ENCODE measurements at regions not wholly inside any gene's neighbourhood (a gene's known extent, or its start where the extent isn't known, plus 50 kb on each side); places are given as distances from the start of the nearest gene placed in this dataset.
"Not testable (repeated sequence)": the region's sequence is repeated elsewhere in the genome, so short reads cannot be mapped to it uniquely, and the experiment has no call there.

- H3K27ac ChIP-seq (ENCODE audit: low read length) = no peak overlapping the region
- no peaks in the 10 kb centered on the region for H3F3A ChIP-seq (ENCODE audit: low read length, unreplicated experiment)
- H3K27me3 ChIP-seq (ENCODE audit: low read length) = no peaks in the 10 kb centered on the region
- no peaks in the 10 kb centered on the region for H4K20me1 ChIP-seq (ENCODE audit: low read length)
- no peak overlapping the region for H3K9ac ChIP-seq (ENCODE audit: low read length)
- no peaks in the 10 kb centered on the region for H3K9me3 ChIP-seq (ENCODE audit: low read length)
- no peaks in the 10 kb centered on the region for H3K79me2 ChIP-seq (ENCODE audit: low read length)
- no TSS peak for BruUV-seq (replicated peaks)
- ChIA-PET CTCF (no interaction called here), POLR2A (ENCODE audit: unreplicated experiment) (no interaction called here)
- TF ChIP-seq, protein P1, sequence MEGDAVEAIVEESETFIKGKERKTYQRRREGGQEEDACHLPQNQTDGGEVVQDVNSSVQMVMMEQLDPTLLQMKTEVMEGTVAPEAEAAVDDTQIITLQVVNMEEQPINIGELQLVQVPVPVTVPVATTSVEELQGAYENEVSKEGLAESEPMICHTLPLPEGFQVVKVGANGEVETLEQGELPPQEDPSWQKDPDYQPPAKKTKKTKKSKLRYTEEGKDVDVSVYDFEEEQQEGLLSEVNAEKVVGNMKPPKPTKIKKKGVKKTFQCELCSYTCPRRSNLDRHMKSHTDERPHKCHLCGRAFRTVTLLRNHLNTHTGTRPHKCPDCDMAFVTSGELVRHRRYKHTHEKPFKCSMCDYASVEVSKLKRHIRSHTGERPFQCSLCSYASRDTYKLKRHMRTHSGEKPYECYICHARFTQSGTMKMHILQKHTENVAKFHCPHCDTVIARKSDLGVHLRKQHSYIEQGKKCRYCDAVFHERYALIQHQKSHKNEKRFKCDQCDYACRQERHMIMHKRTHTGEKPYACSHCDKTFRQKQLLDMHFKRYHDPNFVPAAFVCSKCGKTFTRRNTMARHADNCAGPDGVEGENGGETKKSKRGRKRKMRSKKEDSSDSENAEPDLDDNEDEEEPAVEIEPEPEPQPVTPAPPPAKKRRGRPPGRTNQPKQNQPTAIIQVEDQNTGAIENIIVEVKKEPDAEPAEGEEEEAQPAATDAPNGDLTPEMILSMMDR (conservative IDR thresholded peaks at IDR 0.05; ENCODE audit: low read depth, low read length) = no peak
- no peak for TF ChIP-seq EZH2phosphoT487 (IDR thresholded peaks at IDR 0.05; ENCODE audit: borderline replicate concordance, low read length)
- no peak for TF ChIP-seq EZH2 (IDR thresholded peaks at IDR 0.05; ENCODE audit: low read length, unreplicated experiment)
- peaks cover 9% of the 10 kb centered on the region; the same call in 1 of the 2 replicates for H3K4me1 ChIP-seq (ENCODE audit: insufficient read depth, low read length)
- H3K9me2 ChIP-seq (replicated peaks; ENCODE audit: low read length) = no peaks in the 10 kb centered on the region
- intact Hi-C loops (cut with micrococcal nuclease) = no loop called here
- no peaks in the 10 kb centered on the region for H3K36me3 ChIP-seq (ENCODE audit: low read depth, low read length)
- H3K4me3 ChIP-seq (ENCODE audit: low read length) = no peak overlapping the region
- DNase-seq (peak; percentile 19), ATAC-seq (peak; percentile 74)
- H3K4me2 ChIP-seq (ENCODE audit: low read length) = no peak overlapping the region
- H2AFZ ChIP-seq (ENCODE audit: low read length) = no peak overlapping the region
These were observed 199.1 kb upstream of the KCTD7 start for GRCh38 chr7:66429498-66430163.

DNA sequence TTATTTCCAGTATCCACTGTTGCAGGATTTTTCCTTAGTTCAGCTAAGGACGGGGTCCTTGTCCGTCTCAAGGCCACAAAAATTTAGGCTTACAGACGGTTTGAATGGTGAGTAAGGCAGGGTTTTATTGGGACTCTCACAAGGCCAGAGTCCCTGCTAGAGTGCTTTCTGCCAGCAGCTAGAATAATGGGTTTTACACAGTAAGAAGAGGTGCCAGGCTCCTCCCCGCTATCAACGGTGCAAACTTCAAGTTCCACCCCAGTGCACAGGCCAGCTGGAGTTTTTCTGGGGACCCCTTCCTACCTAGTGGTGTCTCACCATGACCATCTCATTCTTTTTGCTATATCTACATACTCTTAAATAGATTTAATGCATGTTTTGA lies 198.5 kb upstream of the KCTD7 start:
- CTCF ChIA-PET = no interaction called here
- ATAC-seq = peak; percentile 27; the same call in 1 of the 2 replicates
- H3K9me2 ChIP-seq (replicated peaks; ENCODE audit: low read length) = no peaks in the 10 kb centered on the region
- H4K20me1 ChIP-seq (ENCODE audit: low read length) = no peaks in the 10 kb centered on the region
- no peaks in the 10 kb centered on the region for H3K9me3 ChIP-seq (ENCODE audit: low read length)
- H3K9ac ChIP-seq (ENCODE audit: low read length) = no peak overlapping the region
- no peaks in the 10 kb centered on the region for H3F3A ChIP-seq (ENCODE audit: low read length, unreplicated experiment)
- POLR2A ChIA-PET (ENCODE audit: unreplicated experiment) = no interaction called here
- H3K4me1 ChIP-seq (ENCODE audit: insufficient read depth, low read length) = peaks cover 9% of the 10 kb centered on the region; the same call in 1 of the 2 replicates
- DNase-seq = no peak
- H3K4me2 ChIP-seq (ENCODE audit: low read length) = no peak overlapping the region
- intact Hi-C loops (cut with micrococcal nuclease) = no loop called here
- no peaks in the 10 kb centered on the region for H3K79me2 ChIP-seq (ENCODE audit: low read length)
- H3K4me3 ChIP-seq (ENCODE audit: low read length) = no peak overlapping the region
- no peaks in the 10 kb centered on the region for H3K36me3 ChIP-seq (ENCODE audit: low read depth, low read length)
- H3K27ac ChIP-seq (ENCODE audit: low read length) = no peak overlapping the region
- no peak for TF ChIP-seq EZH2 (IDR thresholded peaks at IDR 0.05; ENCODE audit: low read length, unreplicated experiment)
- TF ChIP-seq, protein P1 (conservative IDR thresholded peaks at IDR 0.05; ENCODE audit: low read depth, low read length) = no peak
- TF ChIP-seq EZH2phosphoT487 (IDR thresholded peaks at IDR 0.05; ENCODE audit: borderline replicate concordance, low read length) = no peak
- no peaks in the 10 kb centered on the region for H3K27me3 ChIP-seq (ENCODE audit: low read length)
- H2AFZ ChIP-seq (ENCODE audit: low read length) = no peak overlapping the region
- BruUV-seq (replicated peaks) = no TSS peak

- H3K9me3 ChIP-seq (ENCODE audit: low read length); DNase-seq; H4K20me1 ChIP-seq (ENCODE audit: low read length); CTCF ChIA-PET; H3K36me3 ChIP-seq (ENCODE audit: low read depth, low read length); H3F3A ChIP-seq (ENCODE audit: low read length, unreplicated experiment); H3K4me1 ChIP-seq (ENCODE audit: insufficient read depth, low read length); intact Hi-C loops (cut with micrococcal nuclease); H3K9ac ChIP-seq (ENCODE audit: low read length); ATAC-seq; H3K4me3 ChIP-seq (ENCODE audit: low read length); H3K27me3 ChIP-seq (ENCODE audit: low read length); BruUV-seq (replicated peaks); H3K4me2 ChIP-seq (ENCODE audit: low read length); H3K9me2 ChIP-seq (replicated peaks; ENCODE audit: low read length); H3K27ac ChIP-seq (ENCODE audit: low read length); POLR2A ChIA-PET (ENCODE audit: unreplicated experiment); H2AFZ ChIP-seq (ENCODE audit: low read length); H3K79me2 ChIP-seq (ENCODE audit: low read length): not testable (repeated sequence)
These were observed 189.8 kb upstream of the KCTD7 start for GRCh38 chr7:66438703-66439405.
